OCI-LY1 (cell line): ENCODE measurements at regions not wholly inside any gene's neighbourhood (a gene's known extent, or its start where the extent isn't known, plus 50 kb on each side); places are given as distances from the start of the nearest gene placed in this dataset.

Source experiments
- H2AFZ ChIP-seq: fragments of 200-600 bp; sonication (generic), shearing (Covaris generic); 2 replicates; pipeline ENCODE4 v1.6.0; 2014; ENCODE audit warnings: antibody characterized with exemption, mild to moderate bottlenecking, low read length
- H3F3A ChIP-seq: fragments of 200-600 bp; sonication (generic), shearing (Covaris generic); 2 replicates; pipeline ENCODE4 v1.6.0; 2014; ENCODE audit warnings: mild to moderate bottlenecking, antibody characterized with exemption, low read length, moderate library complexity; ENCODE audit not compliant: insufficient read depth
- H3K27ac ChIP-seq: fragments of 200-600 bp; sonication (generic); 2 replicates; pipeline ENCODE4 v1.5.1; 2014; ENCODE audit warnings: low read length, mixed run types, mild to moderate bottlenecking, low read depth; ENCODE audit not compliant: poor library complexity, severe bottlenecking
- H3K27me3 ChIP-seq: fragments of 200-600 bp; sonication (generic); 2 replicates; pipeline ENCODE4 v1.6.0; 2014; ENCODE audit warnings: antibody characterized with exemption, mild to moderate bottlenecking, low read length, moderate library complexity; ENCODE audit not compliant: insufficient read depth
- H3K36me3 ChIP-seq: fragments of 200-600 bp; sonication (generic); 2 replicates; pipeline ENCODE4 v1.6.1; 2014; ENCODE audit warnings: mild to moderate bottlenecking, antibody characterized with exemption, low read length, moderate library complexity, mixed read lengths; ENCODE audit not compliant: insufficient read depth
- H3K4me1 ChIP-seq: fragments of 200-600 bp; sonication (generic); 2 replicates; pipeline ENCODE4 v1.5.1; 2014; ENCODE audit warnings: mild to moderate bottlenecking, low read length, moderate library complexity; ENCODE audit not compliant: insufficient read depth, severe bottlenecking
- H3K4me2 ChIP-seq: fragments of 200-600 bp; sonication (generic), shearing (Covaris generic); 2 replicates; pipeline ENCODE4 v1.6.1; 2014; ENCODE audit warnings: low read length
- H3K4me3 ChIP-seq: fragments of 200-600 bp; sonication (generic); 2 replicates; pipeline ENCODE4 v1.5.1; 2014; ENCODE audit warnings: low read length, low read depth, mild to moderate bottlenecking, mixed read lengths; ENCODE audit not compliant: poor library complexity, severe bottlenecking
- H3K79me2 ChIP-seq: fragments of 200-600 bp; shearing (Covaris generic); 2 replicates; pipeline ENCODE4 v1.6.1; 2016; ENCODE audit warnings: mixed run types, low read length, mixed read lengths; ENCODE audit not compliant: insufficient read depth
- H3K9ac ChIP-seq: fragments of 200-600 bp; sonication (generic), shearing (Covaris generic); 2 replicates; pipeline ENCODE4 v1.6.1; 2014; ENCODE audit warnings: mild to moderate bottlenecking, low read length, mixed read lengths
- H3K9me2 ChIP-seq: fragments of 200-600 bp; sonication (generic), shearing (Covaris generic); 2 replicates; pipeline ENCODE4 v1.6.1; 2014; ENCODE audit warnings: low read depth, mild to moderate bottlenecking, low read length, mixed read lengths
- H3K9me3 ChIP-seq: fragments of 200-600 bp; shearing (Covaris generic); 2 replicates; pipeline ENCODE4 v1.6.1; 2014; ENCODE audit warnings: low read length, mixed read lengths
- H4K20me1 ChIP-seq: fragments of 200-600 bp; sonication (generic), shearing (Covaris generic); 2 replicates; pipeline ENCODE4 v1.6.0; 2016; ENCODE audit warnings: mild to moderate bottlenecking, low read length; ENCODE audit not compliant: insufficient read depth
- CTCF ChIP-seq: fragments of 200-600 bp; sonication (generic), shearing (Covaris generic); IDR thresholded peaks from 2 replicates; pipeline ENCODE4 v1.5.1; 2017; ENCODE audit warnings: mild to moderate bottlenecking, antibody characterized with exemption, low read length, moderate library complexity, mixed read lengths
- EZH2 ChIP-seq: fragments of 200-600 bp; sonication (generic), shearing (Covaris generic); IDR thresholded peaks from 2 replicates; pipeline ENCODE4 v1.8.0; 2017; ENCODE audit warnings: borderline replicate concordance, mixed run types, mild to moderate bottlenecking, antibody characterized with exemption, low read length, moderate library complexity, mixed read lengths

DNA sequence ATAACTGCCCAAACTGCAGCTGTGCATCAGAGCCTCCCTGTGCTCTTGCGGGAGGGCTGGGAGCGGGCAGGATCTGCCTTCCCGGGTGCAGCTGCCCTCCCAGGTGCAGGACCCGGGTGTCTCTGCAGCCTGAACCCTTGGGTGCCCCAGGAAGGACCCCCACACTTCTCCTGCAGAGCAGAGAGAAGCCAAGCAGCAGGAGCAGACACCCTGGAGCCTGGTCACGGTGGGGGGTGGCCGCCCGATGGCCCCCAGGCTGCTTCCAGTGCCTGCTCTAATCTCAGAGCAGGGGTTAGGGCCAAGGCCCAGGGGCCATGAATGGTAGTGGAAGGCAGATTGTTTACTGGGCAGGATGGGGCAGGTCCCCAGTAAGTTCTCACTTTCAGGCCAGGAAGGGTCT, 83.0 kb downstream of the RHOU start:
- Histone ChIP-seq H4K20me1 (no peaks in the 10 kb centered on the region), H3K4me3 (no peak overlapping the region), H3K4me1 (no peaks in the 10 kb centered on the region), H3K79me2 (no peaks in the 10 kb centered on the region), H3K27ac (no peak overlapping the region), H3K9me3 (no peaks in the 10 kb centered on the region), H3K27me3 (no peaks in the 10 kb centered on the region), H2AFZ (no peak overlapping the region), H3F3A (no peaks in the 10 kb centered on the region), H3K36me3 (no peaks in the 10 kb centered on the region), H3K4me2 (no peak overlapping the region), H3K9ac (no peak overlapping the region), H3K9me2 (no peaks in the 10 kb centered on the region)
- TF ChIP-seq EZH2 (no peak), CTCF (no peak)

GRCh38 chr1:228818928-228819630, 83.8 kb downstream of the RHOU start:
- H3K4me3 ChIP-seq: no peak overlapping the region
- no peaks in the 10 kb centered on the region for H4K20me1 ChIP-seq
- no peak overlapping the region for H3K9ac ChIP-seq
- H3K27me3 ChIP-seq: no peaks in the 10 kb centered on the region
- no peaks in the 10 kb centered on the region for H3K36me3 ChIP-seq
- no peaks in the 10 kb centered on the region for H3K9me2 ChIP-seq
- no peaks in the 10 kb centered on the region for H3F3A ChIP-seq
- TF ChIP-seq EZH2 (no peak), CTCF (no peak)
- H3K79me2 ChIP-seq: no peaks in the 10 kb centered on the region
- H2AFZ ChIP-seq: no peak overlapping the region
- no peaks in the 10 kb centered on the region for H3K4me1 ChIP-seq
- H3K9me3 ChIP-seq: no peaks in the 10 kb centered on the region
- H3K27ac ChIP-seq: no peak overlapping the region
- no peak overlapping the region for H3K4me2 ChIP-seq

DNA sequence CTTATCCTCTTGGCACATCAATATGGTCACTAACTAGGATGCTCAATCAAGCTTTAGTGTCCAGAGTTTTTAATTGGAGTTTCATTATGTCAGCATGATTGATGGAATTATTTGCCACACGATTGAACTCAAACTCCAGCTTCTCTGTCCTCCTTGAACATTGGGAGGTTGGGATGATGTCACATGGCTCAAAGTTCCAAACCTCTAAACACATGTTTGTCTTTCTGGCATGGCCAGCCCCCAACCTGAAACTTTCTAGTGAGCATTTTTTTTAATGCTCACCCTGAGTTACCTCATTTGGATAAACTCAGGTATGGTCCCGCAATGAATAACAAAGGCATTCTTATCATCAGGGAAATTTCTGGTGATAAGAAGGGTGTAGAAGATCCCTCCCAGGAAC, 86.0 kb downstream of the RHOU start:
- no peaks in the 10 kb centered on the region for H3K36me3 ChIP-seq
- H3K4me2 ChIP-seq: no peak overlapping the region
- H3K4me1 ChIP-seq: no peaks in the 10 kb centered on the region
- H3K9ac ChIP-seq: no peak overlapping the region
- no peak overlapping the region for H3K27ac ChIP-seq
- no peaks in the 10 kb centered on the region for H3K9me2 ChIP-seq
- H3K9me3 ChIP-seq: no peaks in the 10 kb centered on the region
- H3K27me3 ChIP-seq: no peaks in the 10 kb centered on the region
- no peaks in the 10 kb centered on the region for H3F3A ChIP-seq
- H4K20me1 ChIP-seq: no peaks in the 10 kb centered on the region
- H3K79me2 ChIP-seq: no peaks in the 10 kb centered on the region
- H3K4me3 ChIP-seq: no peak overlapping the region
- no peak for TF ChIP-seq CTCF
- TF ChIP-seq EZH2: no peak
- H2AFZ ChIP-seq: no peak overlapping the region
